DND-41 (cell line): ENCODE measurements at regions not wholly inside any gene's neighbourhood (a gene's known extent, or its start where the extent isn't known, plus 50 kb on each side); places are given as distances from the start of the nearest gene placed in this dataset.

Experiments used
- ATAC-seq: fragments of 200-7000 bp; cut with Tn5 transposase; 3 replicates; pipeline ENCODE4 v1.9.1; 2021; ENCODE audit warnings: low read depth; ENCODE audit not compliant: insufficient read depth
- DNase-seq: peaks from one replicate; pipeline ENCODE4 v3.0.0-alpha.2; 2020
- H2AFZ ChIP-seq: 2 replicates; pipeline ENCODE4 v1.6.0; 2012; ENCODE audit warnings: low read depth, low read length
- H3K27ac ChIP-seq: 2 replicates; pipeline ENCODE4 v1.5.1; 2012; ENCODE audit warnings: low read length, inconsistent platforms
- H3K27me3 ChIP-seq: fragments of 200-600 bp; sonication (generic); 2 replicates; pipeline ENCODE4 v1.6.0; 2012; ENCODE audit warnings: low read length, mild to moderate bottlenecking, inconsistent platforms; ENCODE audit not compliant: insufficient read depth, poor library complexity
- H3K36me3 ChIP-seq: 2 replicates; pipeline ENCODE4 v1.5.1; 2012; ENCODE audit warnings: low read length, inconsistent platforms; ENCODE audit not compliant: insufficient read depth
- H3K4me1 ChIP-seq: 2 replicates; pipeline ENCODE4 v1.5.1; 2012; ENCODE audit warnings: mild to moderate bottlenecking, low read length; ENCODE audit not compliant: insufficient read depth
- H3K4me2 ChIP-seq: 2 replicates; pipeline ENCODE4 v1.6.0; 2012; ENCODE audit warnings: mild to moderate bottlenecking, moderate library complexity, low read length, inconsistent platforms; ENCODE audit not compliant: insufficient read depth
- H3K4me3 ChIP-seq, 2 experiments: fragments of 200-600 bp in 1 of 2; shearing (Covaris generic) in 1 of 2; 2 replicates each; pipeline ENCODE4 v1.5.1; 2012 to 2016; ENCODE audit warnings: inconsistent platforms in 2 of 2, low read length in 2 of 2, mild to moderate bottlenecking in 2 of 2, low read depth in 1 of 2, moderate library complexity in 1 of 2
- H3K79me2 ChIP-seq: 2 replicates; pipeline ENCODE4 v1.6.0; 2012; ENCODE audit warnings: low read length, inconsistent platforms; ENCODE audit not compliant: insufficient read depth
- H3K9ac ChIP-seq: 2 replicates; pipeline ENCODE4 v1.6.0; 2012; ENCODE audit warnings: low read depth, mild to moderate bottlenecking, inconsistent platforms, low read length, moderate library complexity
- H3K9me3 ChIP-seq: 2 replicates; pipeline ENCODE4 v1.5.1; 2012; ENCODE audit warnings: low read length, moderate library complexity, mild to moderate bottlenecking, inconsistent platforms; ENCODE audit not compliant: insufficient read depth, severe bottlenecking
- H4K20me1 ChIP-seq: 2 replicates; pipeline ENCODE4 v1.6.0; 2012; ENCODE audit warnings: low read length; ENCODE audit not compliant: insufficient read depth
- CTCF ChIP-seq: IDR thresholded peaks from 2 replicates; pipeline ENCODE4 v1.5.1; 2012; ENCODE audit warnings: borderline replicate concordance, low read length, moderate library complexity, mild to moderate bottlenecking; ENCODE audit not compliant: poor library complexity, severe bottlenecking; ENCODE audit errors: extremely low read depth
- EZH2 ChIP-seq: IDR thresholded peaks from 3 replicates; pipeline ENCODE4 v1.6.1; 2012; ENCODE audit warnings: borderline replicate concordance, low read depth, mild to moderate bottlenecking, moderate library complexity, low read length, inconsistent platforms; ENCODE audit not compliant: severe bottlenecking

DNA sequence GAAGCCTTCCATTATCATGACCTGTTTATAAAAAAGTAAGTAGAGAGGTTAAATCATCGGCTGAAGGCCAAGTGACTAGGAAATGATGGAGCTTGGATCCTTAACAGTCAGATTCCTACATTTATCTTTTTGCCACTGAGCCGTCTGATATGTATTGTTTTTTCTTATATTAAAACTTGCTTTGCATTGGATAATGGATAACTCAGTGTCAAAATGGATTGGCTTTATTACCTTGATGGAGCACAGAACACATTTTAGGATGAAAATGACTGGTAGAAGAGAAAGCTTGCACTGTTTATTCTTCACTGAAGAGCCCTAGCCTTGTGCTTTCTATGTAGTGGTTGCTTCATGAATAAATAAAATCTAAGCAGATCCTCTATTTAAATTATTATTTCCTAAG is 54.2 kb upstream of the TSPAN5 start:
- Histone ChIP-seq H3K27me3 (no peaks in the 10 kb centered on the region), H3K27ac (no peak overlapping the region), H3K79me2 (no peaks in the 10 kb centered on the region), H3K9ac (no peak overlapping the region), H3K36me3 (no peaks in the 10 kb centered on the region), H3K4me2 (no peak overlapping the region), H4K20me1 (no peaks in the 10 kb centered on the region), H2AFZ (no peak overlapping the region), H3K9me3 (no peaks in the 10 kb centered on the region), H3K4me3 (no peak overlapping the region), H3K4me1 (no peaks in the 10 kb centered on the region)
- TF ChIP-seq CTCF (no peak), EZH2 (no peak)
- DNase-seq = no peak
- ATAC-seq = no peak

DNA sequence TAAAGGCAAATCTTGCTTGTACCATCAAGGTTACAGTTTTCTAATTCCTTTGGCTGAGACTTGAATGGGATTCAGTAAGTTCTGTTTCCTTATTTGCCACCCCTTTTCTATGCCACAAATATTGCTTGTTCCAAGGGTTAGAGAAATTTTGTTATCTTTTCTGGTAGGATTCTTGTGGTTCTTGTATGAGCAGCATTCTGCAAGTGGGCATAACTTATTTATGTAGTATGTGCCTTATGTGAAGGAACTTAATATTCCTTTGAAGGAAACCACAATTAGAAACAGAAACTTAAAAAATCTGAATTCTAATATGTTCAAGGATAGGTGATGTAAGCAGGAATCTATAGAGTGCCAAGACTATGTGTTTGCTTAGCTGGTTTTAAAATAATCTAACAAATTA is 53.1 kb upstream of the TSPAN5 start:
- DNase-seq (no peak), ATAC-seq (no peak)
- Histone ChIP-seq H3K79me2 (no peaks in the 10 kb centered on the region), H3K36me3 (no peaks in the 10 kb centered on the region), H4K20me1 (no peaks in the 10 kb centered on the region), H3K9ac (no peak overlapping the region), H3K9me3 (no peaks in the 10 kb centered on the region), H2AFZ (no peak overlapping the region), H3K27me3 (no peaks in the 10 kb centered on the region), H3K4me1 (peaks cover 4% of the 10 kb centered on the region), H3K4me2 (no peak overlapping the region), H3K27ac (no peak overlapping the region), H3K4me3 (no peak overlapping the region)
- TF ChIP-seq EZH2 (no peak), CTCF (no peak)

GRCh38 chr4:98710831-98711230 is 52.4 kb upstream of the TSPAN5 start:
- H3K79me2 ChIP-seq = no peaks in the 10 kb centered on the region
- H4K20me1 ChIP-seq = no peaks in the 10 kb centered on the region
- H3K4me1 ChIP-seq = peaks cover 11% of the 10 kb centered on the region
- no peak for TF ChIP-seq EZH2
- TF ChIP-seq CTCF = no peak
- ATAC-seq = no peak
- H3K36me3 ChIP-seq = no peaks in the 10 kb centered on the region
- no peak overlapping the region for H3K4me2 ChIP-seq
- DNase-seq = no peak
- no peak overlapping the region for H3K4me3 ChIP-seq
- H3K9me3 ChIP-seq = no peaks in the 10 kb centered on the region
- H2AFZ ChIP-seq = no peak overlapping the region
- H3K27me3 ChIP-seq = no peaks in the 10 kb centered on the region
- no peak overlapping the region for H3K9ac ChIP-seq
- no peak overlapping the region for H3K27ac ChIP-seq
